Pancreas (tissue), 10 donors: ENCODE measurements at regions not wholly inside any gene's neighbourhood (a gene's known extent, or its start where the extent isn't known, plus 50 kb on each side); places are given as distances from the start of the nearest gene placed in this dataset.
A peak's percentile ranks its signal among the peaks of the same experiment; 100 is the strongest.

Experiments used
- ATAC-seq, 4 donors: fragments of 200-7000 bp; cut with Tn5 transposase; one replicate each; pipeline versions ENCODE4 v1.8.0 to v1.9.1; 2020; ENCODE audit warnings: mild to moderate bottlenecking in 4 of 4, moderate library complexity in 4 of 4
- DNase-seq, 6 donors: peaks; one replicate each; pipeline ENCODE4 v3.0.0-alpha.2; 2020
- FAIRE-seq: peaks from 2 replicates; lab custom pipeline; 2012; peaks lifted over from hg19 to GRCh38; lab: Jason Lieb, UNC
- H3K27ac ChIP-seq, 4 donors: fragments of 200-600 bp; sonication (generic); 1 replicate in 3 of 4; 2 replicates in 1 of 4; pipeline versions ENCODE4 v1.5.0 to v1.8.0; 2020
- H3K27me3 ChIP-seq, 4 donors: fragments of 200-600 bp; one replicate each; pipeline ENCODE4 v1.8.0; 2021
- H3K36me3 ChIP-seq, 3 donors: fragments of 200-600 bp; sonication (generic) in 1 of 3; one replicate each; pipeline versions ENCODE4 v1.5.0 to v1.8.0; 2020 to 2021
- H3K4me1 ChIP-seq, 3 donors: fragments of 200-600 bp; one replicate each; pipeline ENCODE4 v1.8.0; 2021
- H3K4me3 ChIP-seq, 4 donors: fragments of 200-600 bp; sonication (generic) in 2 of 4; one replicate each; pipeline versions ENCODE4 v1.5.0 to v1.8.0; 2020 to 2021
- H3K9me3 ChIP-seq, 4 donors: fragments of 200-600 bp; one replicate each; pipeline ENCODE4 v1.8.0; 2021
- WGBS, 2 donors: extraction: QIAGEN DNeasy Blood & Tissue Kit; methylation state at CpG; one replicate each; pipeline ENCODE4 v1.1.7; 2013; 5-methylcytosine and 5-hydroxymethylcytosine counted together
- intact Hi-C, 3 donors: fragments of 100-400 bp; cut with DNase I; formaldehyde crosslinking; loops; one replicate each; pipeline versions ENCODE4 v1.11.1 to v1.14.2; 2022
- TF ChIP-seq, protein P1 (sequence below), 4 donors: fragments of 200-600 bp; sonication (generic) in 3 of 4; IDR thresholded peaks; one replicate each; pipeline versions ENCODE4 v1.5.0 to v1.8.0; 2021; ENCODE audit warnings: antibody characterized with exemption in 4 of 4
- donor health status: healthy with polysubstance abuse.
- donor health status: DM: no; HTN: no; CAD: no; lungs with moderate emphysema.
- donor health status: DM: no; HTN: no; CAD: no.
- donor health status: control.
- donor health status: control.
- donor health status: Bipolar disorder and iron deficiency.
- donor health status: DM: yes; HTN: yes; CAD: no.
- donor health status: DM: no; HTN: no; CAD: no.
- donor health status: DM: no; HTN: no; CAD: no.
- donor health status: DM: yes; HTN: yes; CAD: no.

- no peaks in the 10 kb centered on the region for H3K27me3 ChIP-seq
- no peak overlapping the region for H3K4me3 ChIP-seq
- no peaks in the 10 kb centered on the region for H3K9me3 ChIP-seq
- intact Hi-C loops: no loop called here
- DNase-seq: peak in 1 of 6 donors; percentile 13
- H3K4me1 ChIP-seq: no peaks in the 10 kb centered on the region
- no peaks in the 10 kb centered on the region for H3K36me3 ChIP-seq
- peak; percentile 53 to 74 (median 62) for ATAC-seq
- TF ChIP-seq, protein P1, sequence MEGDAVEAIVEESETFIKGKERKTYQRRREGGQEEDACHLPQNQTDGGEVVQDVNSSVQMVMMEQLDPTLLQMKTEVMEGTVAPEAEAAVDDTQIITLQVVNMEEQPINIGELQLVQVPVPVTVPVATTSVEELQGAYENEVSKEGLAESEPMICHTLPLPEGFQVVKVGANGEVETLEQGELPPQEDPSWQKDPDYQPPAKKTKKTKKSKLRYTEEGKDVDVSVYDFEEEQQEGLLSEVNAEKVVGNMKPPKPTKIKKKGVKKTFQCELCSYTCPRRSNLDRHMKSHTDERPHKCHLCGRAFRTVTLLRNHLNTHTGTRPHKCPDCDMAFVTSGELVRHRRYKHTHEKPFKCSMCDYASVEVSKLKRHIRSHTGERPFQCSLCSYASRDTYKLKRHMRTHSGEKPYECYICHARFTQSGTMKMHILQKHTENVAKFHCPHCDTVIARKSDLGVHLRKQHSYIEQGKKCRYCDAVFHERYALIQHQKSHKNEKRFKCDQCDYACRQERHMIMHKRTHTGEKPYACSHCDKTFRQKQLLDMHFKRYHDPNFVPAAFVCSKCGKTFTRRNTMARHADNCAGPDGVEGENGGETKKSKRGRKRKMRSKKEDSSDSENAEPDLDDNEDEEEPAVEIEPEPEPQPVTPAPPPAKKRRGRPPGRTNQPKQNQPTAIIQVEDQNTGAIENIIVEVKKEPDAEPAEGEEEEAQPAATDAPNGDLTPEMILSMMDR (IDR thresholded peaks at IDR 0.05): peak; percentile 7 to 34 (median 18)
- no peak for FAIRE-seq
- WGBS, 2 donors: 38% methylated on average over 8 of the region's 8 CpGs
- no peak overlapping the region for H3K27ac ChIP-seq
Measured at GRCh38 chr1:119286587-119287181, 81.9 kb upstream of the HAO2 start.

GRCh38 chr1:119288751-119289150 is 79.8 kb upstream of the HAO2 start:
- Histone ChIP-seq H3K36me3 (no peaks in the 10 kb centered on the region), H3K4me3 (no peak overlapping the region), H3K4me1 (no peaks in the 10 kb centered on the region), H3K9me3 (no peaks in the 10 kb centered on the region), H3K27me3 (no peaks in the 10 kb centered on the region), H3K27ac (no peak overlapping the region)
- DNase-seq (no peak), FAIRE-seq (no peak), ATAC-seq (no peak)
- WGBS, 2 donors: 21 to 29% methylated on average over 3 of the region's 3 CpGs
- TF ChIP-seq, protein P1 (IDR thresholded peaks at IDR 0.05): no peak
- intact Hi-C loops: no loop called here

- FAIRE-seq (no peak), DNase-seq (no peak), ATAC-seq (no peak)
- intact Hi-C loops: no loop called here
- Histone ChIP-seq H3K9me3 (no peaks in the 10 kb centered on the region), H3K36me3 (no peaks in the 10 kb centered on the region), H3K4me1 (no peaks in the 10 kb centered on the region), H3K27me3 (no peaks in the 10 kb centered on the region), H3K27ac (no peak overlapping the region), H3K4me3 (no peak overlapping the region)
- TF ChIP-seq, protein P1 (IDR thresholded peaks at IDR 0.05): no peak
- WGBS, 2 donors: 67 to 78% methylated on average over 4 of the region's 4 CpGs
Measured at GRCh38 chr1:119290297-119290696, 78.3 kb upstream of the HAO2 start.

- H3K27me3 ChIP-seq: no peaks in the 10 kb centered on the region
- 44 to 48% methylated on average over 2 of the region's 2 CpGs for WGBS, 2 donors
- FAIRE-seq (no peak), DNase-seq (no peak), ATAC-seq (no peak)
- intact Hi-C loops: no loop called here
- no peak overlapping the region for H3K27ac ChIP-seq
- TF ChIP-seq, protein P1 (IDR thresholded peaks at IDR 0.05): no peak
- no peak overlapping the region for H3K4me3 ChIP-seq
- H3K4me1 ChIP-seq: no peaks in the 10 kb centered on the region
- H3K9me3 ChIP-seq: no peaks in the 10 kb centered on the region
- no peaks in the 10 kb centered on the region for H3K36me3 ChIP-seq
Measured at GRCh38 chr1:119291611-119292206, 76.9 kb upstream of the HAO2 start.

- DNase-seq (no peak), FAIRE-seq (no peak), ATAC-seq (no peak)
- no peaks in the 10 kb centered on the region for H3K4me1 ChIP-seq
- H3K27ac ChIP-seq: no peak overlapping the region
- no peak overlapping the region for H3K4me3 ChIP-seq
- no peaks in the 10 kb centered on the region for H3K36me3 ChIP-seq
- TF ChIP-seq, protein P1 (IDR thresholded peaks at IDR 0.05): no peak
- no peaks in the 10 kb centered on the region for H3K27me3 ChIP-seq
- no peaks in the 10 kb centered on the region for H3K9me3 ChIP-seq
- WGBS, 2 donors: 73 to 77% methylated on average over 3 of the region's 3 CpGs
- intact Hi-C loops: no loop called here
Measured at GRCh38 chr1:119293797-119294196, 74.8 kb upstream of the HAO2 start.
